GM18508 (cell line): ENCODE measurements at regions not wholly inside any gene's neighbourhood (a gene's known extent, or its start where the extent isn't known, plus 50 kb on each side); places are given as distances from the start of the nearest gene placed in this dataset.
"Not testable (repeated sequence)": the region's sequence is repeated elsewhere in the genome, so short reads cannot be mapped to it uniquely, and the experiment has no call there.

Source experiments
- ATAC-seq: cut with Tn5 transposase; IDR thresholded peaks from one replicate; pipeline ENCODE4 v1.9.1; 2021; ENCODE audit warnings: moderate number of reproducible peaks; ENCODE audit not compliant: insufficient read depth, unreplicated experiment

GRCh38 chr7:9029681-9030530 lies 596.5 kb downstream of the NXPH1 start:
- ATAC-seq = no peak

- no peak for ATAC-seq
These were observed 597.6 kb downstream of the NXPH1 start for GRCh38 chr7:9030976-9031375.

DNA sequence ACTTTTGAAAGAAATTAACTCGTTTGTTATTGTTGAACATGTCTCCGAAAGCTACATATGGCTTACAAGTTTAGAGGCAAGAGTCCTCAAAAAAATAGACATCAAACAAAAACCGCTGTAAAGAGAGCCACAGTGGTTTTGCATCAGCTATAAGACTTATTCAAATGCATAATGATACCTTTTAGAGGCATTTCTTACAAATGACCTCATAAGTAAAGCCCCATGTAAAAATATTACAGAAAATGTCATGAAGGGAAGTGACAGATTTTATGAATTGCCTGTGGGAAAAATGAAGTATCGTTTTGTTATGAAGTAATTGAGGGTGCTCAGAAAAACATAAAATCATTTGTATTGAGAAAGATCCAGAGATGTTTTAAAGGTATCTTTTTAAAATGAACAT lies 598.0 kb downstream of the NXPH1 start:
- no peak for ATAC-seq

GRCh38 chr7:9036080-9036479 lies 602.7 kb downstream of the NXPH1 start:
- ATAC-seq = no peak

DNA sequence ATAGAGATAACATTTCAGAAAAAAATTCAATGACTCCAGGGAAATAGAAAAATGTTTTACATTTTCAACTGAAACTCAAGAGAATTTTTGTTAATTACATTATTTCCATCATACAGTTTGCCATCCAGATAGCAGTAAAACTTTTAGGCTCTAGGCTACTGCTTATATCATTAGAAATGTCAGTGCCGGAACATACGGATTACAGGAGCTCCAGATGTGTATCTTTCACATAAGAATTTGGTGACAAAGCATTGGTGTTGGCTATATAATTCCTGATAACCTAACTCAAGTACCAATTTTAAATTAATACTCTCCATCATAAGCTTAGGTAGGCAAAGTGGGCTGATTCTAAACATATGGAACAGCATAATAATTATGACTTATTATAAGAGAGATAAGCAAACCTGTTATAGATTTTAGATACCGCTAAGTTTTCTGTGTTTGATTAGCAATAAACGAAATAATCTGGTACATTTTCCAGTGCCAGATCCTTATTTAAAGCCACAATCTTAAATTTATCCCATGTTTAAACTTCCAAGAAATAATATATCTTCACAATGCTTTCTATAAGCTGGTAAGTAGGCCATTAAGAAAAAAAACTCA lies 637.9 kb downstream of the NXPH1 start:
- no peak for ATAC-seq

DNA sequence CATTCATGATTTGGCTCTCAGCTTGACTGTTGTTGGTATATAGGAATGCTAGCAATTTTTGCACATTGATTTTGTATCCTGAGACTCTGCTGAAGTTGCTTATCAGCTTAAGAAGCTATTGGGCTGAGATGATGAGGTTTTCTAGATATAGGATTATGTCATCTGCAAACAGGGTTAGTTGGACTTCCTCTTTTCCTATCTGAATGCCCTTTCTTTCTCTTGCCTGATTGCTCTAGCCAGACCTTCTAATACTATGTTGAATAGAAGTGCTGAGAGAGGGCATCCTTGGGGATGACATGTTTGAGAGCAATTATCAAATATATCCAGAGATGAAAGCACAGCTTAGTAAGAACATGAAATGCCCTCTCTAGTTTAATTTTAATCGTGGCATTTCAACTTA lies 642.4 kb downstream of the NXPH1 start:
- not testable (repeated sequence) for ATAC-seq

- no peak for ATAC-seq
These were observed 648.8 kb downstream of the NXPH1 start for GRCh38 chr7:9082203-9082602.

- no peak for ATAC-seq
These were observed 650.4 kb downstream of the NXPH1 start for GRCh38 chr7:9083837-9084236.

- ATAC-seq = no peak
These were observed 657.9 kb downstream of the NXPH1 start for GRCh38 chr7:9091282-9091681.

DNA sequence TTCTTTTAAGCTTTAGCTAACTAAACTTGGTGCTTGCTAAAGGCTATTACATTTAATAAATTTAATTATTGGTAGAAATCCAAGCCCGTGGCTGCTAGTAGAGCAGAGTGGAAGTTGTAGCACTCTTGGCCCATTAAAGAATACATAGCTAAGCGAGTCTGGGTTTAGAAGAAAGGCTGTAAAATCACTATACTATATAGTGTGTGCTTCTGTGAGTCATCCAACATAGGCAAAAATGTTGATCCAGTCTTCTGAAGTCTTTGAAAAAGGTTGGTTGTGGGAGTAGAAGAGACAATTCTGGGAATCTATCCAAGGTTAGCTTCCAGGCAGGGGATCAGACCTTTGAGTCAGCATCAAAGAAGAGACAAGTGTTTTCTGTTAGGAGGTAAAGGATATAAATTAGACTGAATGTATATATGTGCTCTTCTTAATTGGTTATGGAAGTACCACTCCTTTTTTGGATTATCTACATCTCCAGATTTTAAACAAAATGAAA lies 664.2 kb downstream of the NXPH1 start:
- no peak for ATAC-seq

- no peak for ATAC-seq
These were observed 666.9 kb downstream of the NXPH1 start for GRCh38 chr7:9100289-9100688.

GRCh38 chr7:9102846-9103245 lies 669.4 kb downstream of the NXPH1 start:
- ATAC-seq = no peak

- no peak for ATAC-seq
These were observed 673.3 kb downstream of the NXPH1 start for GRCh38 chr7:9106747-9107146.

DNA sequence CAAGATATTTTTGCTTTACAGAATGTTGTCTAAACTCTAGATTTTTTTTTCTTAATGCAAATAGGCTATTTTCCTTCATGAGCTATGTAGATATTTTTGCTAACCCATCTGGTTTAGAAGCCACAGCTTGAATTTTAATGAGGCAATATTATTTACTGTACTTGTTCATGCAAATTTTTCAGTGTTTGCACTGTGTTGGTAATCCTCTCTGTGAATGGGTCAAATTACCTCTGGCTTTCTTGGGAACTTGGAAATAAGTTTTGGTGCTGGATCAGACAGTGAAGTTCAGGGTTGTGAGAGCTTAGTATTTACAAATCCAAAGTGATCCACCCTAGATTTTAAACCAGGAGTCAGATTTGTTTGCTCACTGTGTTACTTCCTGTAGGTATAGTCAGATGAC lies 686.9 kb downstream of the NXPH1 start:
- ATAC-seq = no peak

DNA sequence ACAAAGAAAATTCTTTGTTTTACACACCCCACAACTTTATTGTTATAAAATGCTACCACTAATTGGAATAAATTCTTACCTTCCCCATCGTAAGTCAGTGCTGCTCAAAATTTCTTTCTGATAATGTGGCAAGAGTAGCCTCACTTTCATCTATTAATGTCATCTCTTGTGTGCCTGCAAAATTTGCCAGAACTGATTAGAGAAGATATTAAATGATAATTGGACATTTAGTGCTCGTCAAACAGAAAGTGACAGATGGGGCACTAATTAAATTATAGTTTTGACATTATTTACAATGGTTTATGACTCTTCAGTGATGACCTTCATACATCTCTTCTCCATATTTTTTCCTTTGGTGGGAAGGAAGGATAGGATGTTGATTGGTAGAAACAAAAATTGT lies 690.9 kb downstream of the NXPH1 start:
- ATAC-seq = no peak

DNA sequence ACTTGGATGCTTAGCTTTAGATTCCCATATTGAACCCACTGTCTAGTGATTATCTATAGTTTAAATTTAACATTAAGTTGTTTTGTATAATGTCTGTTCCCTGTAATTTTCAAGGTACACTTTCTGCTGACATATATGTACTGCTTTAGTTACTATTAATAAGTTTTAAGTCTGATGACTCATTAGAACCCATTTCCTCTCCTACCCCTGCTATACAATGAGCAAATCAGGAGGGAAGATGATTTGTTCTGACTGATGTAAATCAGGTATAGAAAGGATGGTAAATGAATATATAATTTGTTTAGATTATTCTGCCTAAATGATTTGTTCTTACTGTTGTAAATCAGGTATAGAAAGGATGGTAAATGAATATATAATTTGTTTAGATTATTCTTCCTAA lies 691.8 kb downstream of the NXPH1 start:
- no peak for ATAC-seq

- no peak for ATAC-seq
These were observed 694.5 kb downstream of the NXPH1 start for GRCh38 chr7:9127901-9128300.

GRCh38 chr7:9148687-9149086 lies 715.3 kb downstream of the NXPH1 start:
- no peak for ATAC-seq

DNA sequence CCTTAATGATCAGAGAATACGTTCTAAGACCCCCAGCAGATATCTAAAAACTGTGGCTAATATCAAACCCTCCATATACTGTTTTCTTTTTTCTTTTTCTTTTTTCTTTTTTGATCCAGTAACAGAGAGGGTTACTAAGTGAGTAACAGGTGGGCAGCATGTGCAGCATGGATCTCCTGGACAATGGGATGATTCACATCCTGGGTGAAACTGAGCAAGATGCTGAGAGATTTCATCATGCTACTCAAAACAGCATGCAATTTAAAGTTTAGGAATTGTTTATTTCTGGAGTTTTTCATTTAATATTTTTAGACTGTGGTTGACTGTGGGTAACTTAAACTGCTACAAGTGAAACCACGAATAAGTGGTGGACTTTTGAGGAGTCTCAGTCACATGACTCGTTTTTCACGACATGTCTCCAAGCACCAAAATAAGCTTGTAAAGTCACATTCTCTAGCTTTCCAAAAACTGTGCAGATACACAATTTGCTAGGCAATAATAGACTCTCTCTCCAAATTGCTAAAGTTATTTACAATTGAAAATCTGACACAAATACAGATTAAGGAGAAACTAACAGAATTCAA lies 716.2 kb downstream of the NXPH1 start:
- no peak for ATAC-seq

- not testable (repeated sequence) for ATAC-seq
These were observed 730.3 kb downstream of the NXPH1 start for GRCh38 chr7:9163691-9164090.

- no peak for ATAC-seq
These were observed 742.5 kb downstream of the NXPH1 start for GRCh38 chr7:9175871-9176270.
